Kidney epithelial cell (primary cell): ENCODE measurements at regions not wholly inside any gene's neighbourhood (a gene's known extent, or its start where the extent isn't known, plus 50 kb on each side); places are given as distances from the start of the nearest gene placed in this dataset.
"Not testable (repeated sequence)": the region's sequence is repeated elsewhere in the genome, so short reads cannot be mapped to it uniquely, and the experiment has no call there.

Experiments used
- DNase-seq: peaks from one replicate; pipeline ENCODE4 v3.0.0-alpha.2; 2010; ENCODE audit warnings: low read depth
- H3K27me3 ChIP-seq: 2 replicates; pipeline ENCODE4 v1.6.0; 2011; ENCODE audit warnings: low read length; ENCODE audit not compliant: control insufficient read depth, insufficient read depth
- H3K36me3 ChIP-seq: 2 replicates; pipeline ENCODE4 v1.5.1; 2011; ENCODE audit warnings: low read length; ENCODE audit not compliant: control insufficient read depth, insufficient read depth
- H3K4me3 ChIP-seq: 2 replicates; pipeline ENCODE4 v1.5.1; 2011; ENCODE audit warnings: low read depth, mild to moderate bottlenecking, control low read depth, low read length
- CTCF ChIP-seq: IDR thresholded peaks from 2 replicates; pipeline ENCODE4 v1.5.1; 2011; ENCODE audit warnings: mild to moderate bottlenecking, moderate library complexity, low read length, control low read depth, inconsistent platforms; ENCODE audit not compliant: insufficient read depth, poor library complexity, severe bottlenecking

- Histone ChIP-seq H3K4me3 (no peak overlapping the region), H3K27me3 (no peaks in the 10 kb centered on the region), H3K36me3 (no peaks in the 10 kb centered on the region)
- TF ChIP-seq CTCF = no peak
- no peak for DNase-seq
These were observed 79.6 kb upstream of the KLF4 start for GRCh38 chr9:107569174-107569573.

- not testable (repeated sequence) for H3K36me3 ChIP-seq, H3K4me3 ChIP-seq
These were observed 78.8 kb upstream of the KLF4 start for GRCh38 chr9:107568406-107568805.

GRCh38 chr9:107567462-107567861, 77.9 kb upstream of the KLF4 start:
- Histone ChIP-seq H3K27me3 (no peaks in the 10 kb centered on the region), H3K4me3 (no peak overlapping the region), H3K36me3 (no peaks in the 10 kb centered on the region)
- TF ChIP-seq CTCF = no peak
- no peak for DNase-seq

More at GRCh38 chr9:107568406-107568805, 78.8 kb upstream of the KLF4 start:
- not testable (repeated sequence) for DNase-seq, H3K27me3 ChIP-seq

- Histone ChIP-seq H3K36me3 (no peaks in the 10 kb centered on the region), H3K27me3 (no peaks in the 10 kb centered on the region), H3K4me3 (no peak overlapping the region)
- DNase-seq = no peak
- no peak for TF ChIP-seq CTCF
These were observed 77.1 kb upstream of the KLF4 start for GRCh38 chr9:107566611-107567061.

- no peak for DNase-seq
- H3K36me3 ChIP-seq = no peaks in the 10 kb centered on the region
- TF ChIP-seq CTCF = no peak
These were observed 73.2 kb upstream of the KLF4 start for GRCh38 chr9:107562798-107563197.

GRCh38 chr9:107559494-107560086, 70.0 kb upstream of the KLF4 start:
- no peaks in the 10 kb centered on the region for H3K27me3 ChIP-seq
- H3K4me3 ChIP-seq = no peak overlapping the region
- no peak for DNase-seq
- H3K36me3 ChIP-seq = no peaks in the 10 kb centered on the region
- TF ChIP-seq CTCF = no peak

More at GRCh38 chr9:107562798-107563197, 73.2 kb upstream of the KLF4 start:
- Histone ChIP-seq H3K4me3 (no peak overlapping the region), H3K27me3 (no peaks in the 10 kb centered on the region)
